Hepatocyte (in vitro differentiated cells): ENCODE measurements at regions not wholly inside any gene's neighbourhood (a gene's known extent, or its start where the extent isn't known, plus 50 kb on each side); places are given as distances from the start of the nearest gene placed in this dataset.

Experiments used
- DNase-seq: peaks from one replicate; pipeline ENCODE4 v3.0.0-alpha.2; 2016; ENCODE audit warnings: low spot score
- H2AFZ ChIP-seq: fragments of 200-600 bp; sonication (generic); 2 replicates; pipeline ENCODE4 v1.6.0; 2016; ENCODE audit warnings: antibody characterized with exemption, mild to moderate bottlenecking
- H3K27ac ChIP-seq: fragments of 200-600 bp; sonication (generic); 2 replicates; pipeline ENCODE4 v1.5.1; 2016; ENCODE audit warnings: mild to moderate bottlenecking
- H3K27me3 ChIP-seq: fragments of 200-600 bp; sonication (generic); 2 replicates; pipeline ENCODE4 v1.6.1; 2016
- H3K36me3 ChIP-seq: fragments of 200-600 bp; sonication (generic); replicated peaks from 2 replicates; pipeline ENCODE4 v1.5.1; 2016; ENCODE audit warnings: low read depth; ENCODE audit not compliant: insufficient read depth
- H3K4me1 ChIP-seq: fragments of 200-600 bp; sonication (generic); 2 replicates; pipeline ENCODE4 v1.5.1; 2016; ENCODE audit warnings: mild to moderate bottlenecking, moderate library complexity; ENCODE audit not compliant: insufficient read depth
- H3K4me2 ChIP-seq: fragments of 200-600 bp; sonication (generic); 2 replicates; pipeline ENCODE4 v1.6.0; 2016
- H3K4me3 ChIP-seq: fragments of 200-600 bp; sonication (generic); 2 replicates; pipeline ENCODE4 v1.5.1; 2016; ENCODE audit warnings: mild to moderate bottlenecking
- H3K79me2 ChIP-seq: fragments of 200-600 bp; sonication (generic); 2 replicates; pipeline ENCODE4 v1.6.0; 2017; ENCODE audit warnings: mild to moderate bottlenecking
- H3K9me2 ChIP-seq: fragments of 200-600 bp; sonication (generic); replicated peaks from 2 replicates; pipeline ENCODE4 v1.6.0; 2017; ENCODE audit warnings: mild to moderate bottlenecking; ENCODE audit not compliant: insufficient read depth
- H3K9me3 ChIP-seq: fragments of 200-600 bp; sonication (generic); 2 replicates; pipeline ENCODE4 v1.5.1; 2016; ENCODE audit warnings: low read depth, mild to moderate bottlenecking
- H4K20me1 ChIP-seq: fragments of 200-600 bp; sonication (generic); 2 replicates; pipeline ENCODE4 v1.6.0; 2016; ENCODE audit warnings: mild to moderate bottlenecking; ENCODE audit not compliant: insufficient read depth, poor library complexity, severe bottlenecking
- CTCF ChIP-seq: fragments of 200-600 bp; sonication (generic); IDR thresholded peaks from 2 replicates; pipeline ENCODE4 v1.5.1; 2016; ENCODE audit warnings: antibody characterized with exemption, mild to moderate bottlenecking; ENCODE audit not compliant: poor library complexity
- EZH2 ChIP-seq: fragments of 200-600 bp; sonication (generic); IDR thresholded peaks from 2 replicates; pipeline ENCODE4 v1.6.1; 2016; ENCODE audit warnings: antibody characterized with exemption, mild to moderate bottlenecking, borderline replicate concordance
- EZH2phosphoT487 ChIP-seq: fragments of 200-600 bp; sonication (generic); IDR thresholded peaks from one replicate; pipeline ENCODE4 v1.6.1; 2018; ENCODE audit warnings: antibody characterized with exemption, mild to moderate bottlenecking, low read depth, moderate library complexity; ENCODE audit not compliant: unreplicated experiment, severe bottlenecking
- WGBS: methylation state at CpG from one replicate; pipeline ENCODE4 v1.1.6; 2016; ENCODE audit warnings: low lambda C conversion rate; ENCODE audit errors: missing lambda C conversion rate; 5-methylcytosine and 5-hydroxymethylcytosine counted together

GRCh38 chr10:70954381-70955176 lies 66.2 kb upstream of the PCBD1 start:
- H3K9me2 ChIP-seq, result no peaks in the 10 kb centered on the region
- WGBS, result 73% methylated on average over 13 of the region's 13 CpGs

GRCh38 chr10:70956029-70956759 lies 67.8 kb upstream of the PCBD1 start:
- Histone ChIP-seq H3K4me2 (no peak overlapping the region), H3K27ac (no peak overlapping the region), H4K20me1 (no peaks in the 10 kb centered on the region), H3K9me2 (no peaks in the 10 kb centered on the region), H3K4me3 (no peak overlapping the region), H3K27me3 (no peaks in the 10 kb centered on the region), H2AFZ (no peak overlapping the region), H3K79me2 (no peaks in the 10 kb centered on the region), H3K36me3 (no peaks in the 10 kb centered on the region), H3K4me1 (no peaks in the 10 kb centered on the region), H3K9me3 (no peaks in the 10 kb centered on the region)
- WGBS, result 70% methylated on average over 7 of the region's 7 CpGs
- no peak for DNase-seq
- no peak for TF ChIP-seq CTCF
- TF ChIP-seq EZH2, result no peak
- TF ChIP-seq EZH2phosphoT487, result no peak

More at GRCh38 chr10:70954381-70955176, 66.2 kb upstream of the PCBD1 start:
- H3K4me1 ChIP-seq, result no peaks in the 10 kb centered on the region
- TF ChIP-seq EZH2phosphoT487, result no peak
- no peak for TF ChIP-seq CTCF
- no peak for TF ChIP-seq EZH2
- no peak overlapping the region for H3K27ac ChIP-seq
- H2AFZ ChIP-seq, result no peak overlapping the region
- H3K9me3 ChIP-seq, result no peaks in the 10 kb centered on the region
- H3K4me2 ChIP-seq, result no peak overlapping the region
- DNase-seq, result no peak
- no peak overlapping the region for H3K4me3 ChIP-seq
- no peaks in the 10 kb centered on the region for H3K79me2 ChIP-seq
- no peaks in the 10 kb centered on the region for H4K20me1 ChIP-seq
- no peaks in the 10 kb centered on the region for H3K36me3 ChIP-seq
- H3K27me3 ChIP-seq, result no peaks in the 10 kb centered on the region

GRCh38 chr10:70958396-70958795 lies 70.0 kb upstream of the PCBD1 start:
- Histone ChIP-seq H3K36me3 (no peaks in the 10 kb centered on the region), H2AFZ (no peak overlapping the region), H4K20me1 (no peaks in the 10 kb centered on the region), H3K27me3 (no peaks in the 10 kb centered on the region), H3K9me2 (no peaks in the 10 kb centered on the region), H3K27ac (no peak overlapping the region), H3K9me3 (no peaks in the 10 kb centered on the region), H3K4me3 (no peak overlapping the region), H3K4me2 (no peak overlapping the region), H3K4me1 (no peaks in the 10 kb centered on the region), H3K79me2 (no peaks in the 10 kb centered on the region)
- TF ChIP-seq EZH2, result no peak
- TF ChIP-seq CTCF, result no peak
- TF ChIP-seq EZH2phosphoT487, result no peak
- 90% methylated on average over 3 of the region's 3 CpGs for WGBS
- no peak for DNase-seq
